NCI-H1930 (cell line): ENCODE measurements at regions not wholly inside any gene's neighbourhood (a gene's known extent, or its start where the extent isn't known, plus 50 kb on each side); places are given as distances from the start of the nearest gene placed in this dataset.

Experiments used
- DNase-seq, 2 experiments: peaks; one replicate each; lab custom pipeline; 2025; lab: John Stamatoyannopoulos, UW

- no peak for DNase-seq
These were observed 179.4 kb downstream of the ETS1 start for GRCh38 chr11:128407962-128408361.

GRCh38 chr11:128405714-128406662 is 181.4 kb downstream of the ETS1 start:
- no peak for DNase-seq

GRCh38 chr11:128405112-128405511 is 182.2 kb downstream of the ETS1 start:
- DNase-seq, result no peak

GRCh38 chr11:128404437-128404836 is 182.9 kb downstream of the ETS1 start:
- no peak for DNase-seq

- DNase-seq, result no peak
These were observed 186.8 kb downstream of the ETS1 start for GRCh38 chr11:128400382-128401203.

- DNase-seq, result no peak
These were observed 187.9 kb downstream of the ETS1 start for GRCh38 chr11:128399251-128400121.

GRCh38 chr11:128398517-128399250 is 188.7 kb downstream of the ETS1 start:
- no peak for DNase-seq

GRCh38 chr11:128397362-128397761 is 190.0 kb downstream of the ETS1 start:
- DNase-seq, result no peak

GRCh38 chr11:128394431-128395089 is 192.8 kb downstream of the ETS1 start:
- no peak for DNase-seq

- DNase-seq, result no peak
These were observed 195.1 kb downstream of the ETS1 start for GRCh38 chr11:128392259-128392658.

- DNase-seq, result no peak
These were observed 195.5 kb downstream of the ETS1 start for GRCh38 chr11:128391811-128392210.

- no peak for DNase-seq
These were observed 197.1 kb downstream of the ETS1 start for GRCh38 chr11:128390246-128390645.

GRCh38 chr11:128389461-128389976 is 197.8 kb downstream of the ETS1 start:
- DNase-seq, result no peak

GRCh38 chr11:128388206-128388815 is 199.0 kb downstream of the ETS1 start:
- no peak for DNase-seq

- DNase-seq, result no peak
These were observed 207.5 kb downstream of the ETS1 start for GRCh38 chr11:128379587-128380580.

GRCh38 chr11:128375961-128376360 is 211.4 kb downstream of the ETS1 start:
- DNase-seq, result no peak

GRCh38 chr11:128374026-128374425 is 213.3 kb downstream of the ETS1 start:
- no peak for DNase-seq

- no peak for DNase-seq
These were observed 214.4 kb downstream of the ETS1 start for GRCh38 chr11:128372977-128373376.

GRCh38 chr11:128367573-128367972 is 219.8 kb downstream of the ETS1 start:
- DNase-seq, result no peak
